Kidney (tissue), 13 donors: ENCODE measurements at regions not wholly inside any gene's neighbourhood (a gene's known extent, or its start where the extent isn't known, plus 50 kb on each side); places are given as distances from the start of the nearest gene placed in this dataset.
A peak's percentile ranks its signal among the peaks of the same experiment; 100 is the strongest.

Experiments used
- DNase-seq, 5 donors: peaks; one replicate each; pipeline ENCODE4 v3.0.0-alpha.2; 2013 to 2020
- FAIRE-seq: peaks from 2 replicates; lab custom pipeline; 2012; peaks lifted over from hg19 to GRCh38; lab: Jason Lieb, UNC
- H3K27ac ChIP-seq, 2 donors: one replicate each; pipeline ENCODE4 v1.7.0; 2013; ENCODE audit warnings: low read depth in 2 of 2, low read length in 2 of 2, inconsistent platforms in 1 of 2
- H3K27me3 ChIP-seq: one replicate; pipeline ENCODE4 v1.7.1; 2013; ENCODE audit warnings: low read length, inconsistent platforms; ENCODE audit not compliant: control insufficient read depth, insufficient read depth
- H3K36me3 ChIP-seq, 3 donors: one replicate each; pipeline versions ENCODE4 v1.7.0 to v1.7.1; 2013; ENCODE audit warnings: low read length in 3 of 3, control low read depth in 1 of 3, inconsistent platforms in 1 of 3; ENCODE audit not compliant: insufficient read depth in 3 of 3, control insufficient read depth in 2 of 3
- H3K4me1 ChIP-seq, 3 donors: one replicate each; pipeline versions ENCODE4 v1.7.0 to v1.7.1; 2013; ENCODE audit warnings: low read length in 3 of 3, inconsistent platforms in 1 of 3, low read depth in 1 of 3; ENCODE audit not compliant: control insufficient read depth in 2 of 3, insufficient read depth in 2 of 3
- H3K4me3 ChIP-seq, 3 donors: one replicate each; pipeline versions ENCODE4 v1.7.0 to v1.8.1; 2013; ENCODE audit warnings: low read length in 3 of 3, control low read depth in 1 of 3, inconsistent platforms in 1 of 3
- H3K9ac ChIP-seq, 3 donors: one replicate each; pipeline versions ENCODE4 v1.7.0 to v1.7.1; 2013; ENCODE audit warnings: low read length in 3 of 3, control low read depth in 1 of 3, inconsistent platforms in 1 of 3
- H3K9me3 ChIP-seq, 3 donors: one replicate each; pipeline versions ENCODE4 v1.7.0 to v1.7.1; 2013; ENCODE audit warnings: low read length in 3 of 3, control low read depth in 1 of 3, inconsistent platforms in 1 of 3; ENCODE audit not compliant: control insufficient read depth in 2 of 3, insufficient read depth in 1 of 3
- CTCF ChIP-seq: IDR thresholded peaks from 3 replicates; pipeline ENCODE4 v1.5.1; 2012; ENCODE audit warnings: mild to moderate bottlenecking, moderate library complexity, borderline replicate concordance; ENCODE audit not compliant: insufficient read depth; ENCODE audit errors: extremely low read depth
- intact Hi-C: fragments of 100-400 bp; cut with DNase I; formaldehyde crosslinking; loops from one replicate; pipeline ENCODE4 v1.11.1; 2022
- donor health status: control.
- donor health status: control.
- donor health status: control.
- donor health status: control.
- donor health status: control.
- donor health status: DM: yes; HTN: yes; CAD: no.
- donor health status: Normal renal cell carcinoma (clear cell type).

- Histone ChIP-seq H3K27ac (no peak overlapping the region), H3K36me3 (no peaks in the 10 kb centered on the region), H3K4me3 (no peak overlapping the region), H3K9me3 (no peaks in the 10 kb centered on the region), H3K9ac (no peak overlapping the region), H3K4me1 (no peaks in the 10 kb centered on the region), H3K27me3 (no peaks in the 10 kb centered on the region)
- peak; percentile 3 for FAIRE-seq
- intact Hi-C loops, result no loop called here
- no peak for TF ChIP-seq CTCF
- no peak for DNase-seq
Observed at GRCh38 chr3:106029954-106030626, 161.3 kb upstream of the CBLB start.

GRCh38 chr3:106030627-106030963, 161.8 kb upstream of the CBLB start:
- intact Hi-C loops, result no loop called here
- DNase-seq (no peak), FAIRE-seq (no peak)
- no peak overlapping the region for H3K9ac ChIP-seq
- H3K27me3 ChIP-seq, result no peaks in the 10 kb centered on the region
- no peak overlapping the region for H3K4me3 ChIP-seq
- no peak for TF ChIP-seq CTCF
- no peaks in the 10 kb centered on the region for H3K4me1 ChIP-seq
- no peaks in the 10 kb centered on the region for H3K9me3 ChIP-seq
- no peaks in the 10 kb centered on the region for H3K36me3 ChIP-seq
- no peak overlapping the region for H3K27ac ChIP-seq

GRCh38 chr3:106032479-106032878, 163.7 kb upstream of the CBLB start:
- Histone ChIP-seq H3K27me3 (no peaks in the 10 kb centered on the region), H3K9ac (no peak overlapping the region), H3K4me1 (no peaks in the 10 kb centered on the region), H3K36me3 (no peaks in the 10 kb centered on the region), H3K9me3 (no peaks in the 10 kb centered on the region), H3K4me3 (no peak overlapping the region), H3K27ac (no peak overlapping the region)
- no peak for TF ChIP-seq CTCF
- FAIRE-seq (no peak), DNase-seq (no peak)
- intact Hi-C loops, result no loop called here

- Histone ChIP-seq H3K4me1 (no peaks in the 10 kb centered on the region), H3K9me3 (no peaks in the 10 kb centered on the region), H3K27me3 (no peaks in the 10 kb centered on the region), H3K36me3 (no peaks in the 10 kb centered on the region), H3K9ac (no peak overlapping the region), H3K4me3 (no peak overlapping the region), H3K27ac (no peak overlapping the region)
- TF ChIP-seq CTCF, result no peak
- FAIRE-seq, result no peak
- intact Hi-C loops, result no loop called here
- no peak for DNase-seq
Observed at GRCh38 chr3:106033654-106034053, 164.8 kb upstream of the CBLB start.
